ENCODE measurements at regions not wholly inside any gene's neighbourhood (a gene's known extent, or its start where the extent isn't known, plus 50 kb on each side); places are given as distances from the start of the nearest gene placed in this dataset.
A peak's percentile ranks its signal among the peaks of the same experiment; 100 is the strongest.
"Not testable (repeated sequence)": the region's sequence is repeated elsewhere in the genome, so short reads cannot be mapped to it uniquely, and the experiment has no call there.

GRCh38 chr1:161422914-161423313 is 55.2 kb upstream of the CFAP126 start:
- peaks cover 25% of the 10 kb centered on the region for H3K4me1 Mint-ChIP-seq (ENCODE audit: low read depth)
- H3K9me3 Mint-ChIP-seq; H3K4me3 Mint-ChIP-seq; H3K36me3 Mint-ChIP-seq (ENCODE audit: low read depth); H3K27ac Mint-ChIP-seq; H3K27me3 Mint-ChIP-seq (ENCODE audit: low read depth): not testable (repeated sequence)

- Mint-ChIP-seq H3K27ac (no peak overlapping the region), H3K27me3 (ENCODE audit: low read depth) (no peaks in the 10 kb centered on the region), H3K9me3 (no peaks in the 10 kb centered on the region), H3K36me3 (ENCODE audit: low read depth) (no peaks in the 10 kb centered on the region), H3K4me1 (ENCODE audit: low read depth) (peaks cover 18% of the 10 kb centered on the region), H3K4me3 (peak overlapping the region; percentile 69)
Observed at GRCh38 chr1:161421456-161421855, 53.8 kb upstream of the CFAP126 start.

- no peak overlapping the region for H3K27ac Mint-ChIP-seq
- no peak overlapping the region for H3K4me3 Mint-ChIP-seq
- H3K9me3 Mint-ChIP-seq: no peaks in the 10 kb centered on the region
- H3K27me3 Mint-ChIP-seq (ENCODE audit: low read depth): no peaks in the 10 kb centered on the region
- H3K36me3 Mint-ChIP-seq (ENCODE audit: low read depth): no peaks in the 10 kb centered on the region
- H3K4me1 Mint-ChIP-seq (ENCODE audit: low read depth): peaks cover 18% of the 10 kb centered on the region
Observed at GRCh38 chr1:161420763-161421455, 53.2 kb upstream of the CFAP126 start.

GRCh38 chr1:161417536-161417935 is 49.9 kb upstream of the CFAP126 start:
- H3K27me3 Mint-ChIP-seq (ENCODE audit: low read depth); H3K27ac Mint-ChIP-seq; H3K36me3 Mint-ChIP-seq (ENCODE audit: low read depth); H3K4me3 Mint-ChIP-seq; H3K9me3 Mint-ChIP-seq: not testable (repeated sequence)
- H3K4me1 Mint-ChIP-seq (ENCODE audit: low read depth): peaks cover 12% of the 10 kb centered on the region
